ENCODE measurements at regions not wholly inside any gene's neighbourhood (a gene's known extent, or its start where the extent isn't known, plus 50 kb on each side); places are given as distances from the start of the nearest gene placed in this dataset.

- H2AFZ ChIP-seq (ENCODE audit: low read length) = no peak overlapping the region
- H2BK12ac ChIP-seq (ENCODE audit: low read depth, low read length) = no peak overlapping the region
- no peaks in the 10 kb centered on the region for H3K9me3 ChIP-seq (ENCODE audit: insufficient read depth in 2 of 2, low read depth in 1 of 2, low read length in 1 of 2)
- no peak overlapping the region for H2BK120ac ChIP-seq (replicated peaks; ENCODE audit: low read depth, low read length)
- no peak overlapping the region for H4K91ac ChIP-seq (replicated peaks; ENCODE audit: insufficient read length, low read length)
- no peak overlapping the region for H3K4me2 ChIP-seq (ENCODE audit: insufficient read depth in 1 of 2, low read depth in 2 of 2, low read length in 2 of 2)
- H3K79me1 ChIP-seq (ENCODE audit: low read depth, low read length) = no peaks in the 10 kb centered on the region
- H4K5ac ChIP-seq (ENCODE audit: insufficient read length, low read depth, low read length) = no peak overlapping the region
- no peak overlapping the region for H3K18ac ChIP-seq (ENCODE audit: extremely low read depth, low read length)
- no peak overlapping the region for H3K27ac ChIP-seq (ENCODE audit: low read depth, low read length)
- DNase-seq (ENCODE audit: low read depth in 1 of 2, low spot score in 2 of 2) (no peak), FAIRE-seq (no peak)
- CTCF ChIA-PET (ENCODE audit: partially characterized antibody) = no interaction called here
- H3K4me3 ChIP-seq (ENCODE audit: extremely low read depth in 1 of 4, insufficient read depth in 2 of 4, low read depth in 3 of 4, low read length in 4 of 4) = no peak overlapping the region
- H3K36me3 ChIP-seq (ENCODE audit: control insufficient read depth in 2 of 4, insufficient read depth in 4 of 4, low read length in 3 of 4) = no peaks in the 10 kb centered on the region
- no peak overlapping the region for H4K8ac ChIP-seq (ENCODE audit: extremely low read depth, insufficient read depth, low read length)
- no peak overlapping the region for H2AK5ac ChIP-seq (ENCODE audit: low read depth, low read length)
- no peak overlapping the region for H2BK20ac ChIP-seq (ENCODE audit: low read length)
- H2BK5ac ChIP-seq (ENCODE audit: low read depth, low read length) = no peak overlapping the region
- no peak overlapping the region for H3K23ac ChIP-seq (ENCODE audit: insufficient read length)
- H3K79me2 ChIP-seq (ENCODE audit: control insufficient read depth in 1 of 2, insufficient read depth in 2 of 2, low read length in 2 of 2) = no peaks in the 10 kb centered on the region
- H3K4ac ChIP-seq (replicated peaks; ENCODE audit: insufficient read length, low read depth, low read length) = no peak overlapping the region
- H3K14ac ChIP-seq (ENCODE audit: insufficient read length) = no peak overlapping the region
- no peaks in the 10 kb centered on the region for H3K27me3 ChIP-seq (replicated peaks in 1 of 4; ENCODE audit: control insufficient read depth in 3 of 4, extremely low read depth in 1 of 4, insufficient read depth in 3 of 4, low read length in 3 of 4)
- H3K56ac ChIP-seq (replicated peaks; ENCODE audit: insufficient read length, low read depth, low read length) = no peak overlapping the region
- no peak overlapping the region for H3K9ac ChIP-seq (replicated peaks in 1 of 4; ENCODE audit: extremely low read depth in 1 of 4, low read depth in 3 of 4, low read length in 3 of 4)
- 94% methylated on average over 2 of the region's 2 CpGs; no CpG with 5 or more reads in 1 of the 2 experiments for WGBS, 2 experiments (ENCODE audit: extremely low coverage in 1 of 2, insufficient coverage in 1 of 2, insufficient read length in 1 of 2, insufficient replicate concordance in 2 of 2, low coverage in 1 of 2, low lambda C conversion rate in 2 of 2, missing lambda C conversion rate in 1 of 2)
- no peaks in the 10 kb centered on the region for H3K23me2 ChIP-seq (ENCODE audit: low read depth, low read length)
- peaks cover 0 to 14% (median 5%) of the 10 kb centered on the region in 4 experiments; a peak in 4 of 7 replicates for H3K4me1 ChIP-seq (replicated peaks in 1 of 4; ENCODE audit: control insufficient read depth in 3 of 4, insufficient read depth in 4 of 4, low read length in 3 of 4)
- H2BK15ac ChIP-seq (ENCODE audit: low read length) = no peak overlapping the region
- POLR2A ChIA-PET (ENCODE audit: partially characterized antibody) = interaction anchor here (0.6 kb wide), 1 partner anchor 15 kb away, joined by 3 read pairs; no protein-coding TSS in a partner anchor
- no peaks in the 10 kb centered on the region for H4K20me1 ChIP-seq (replicated peaks in 1 of 2; ENCODE audit: control insufficient read depth in 1 of 2, insufficient read depth in 2 of 2, low read length in 2 of 2)
- no peak for TF ChIP-seq MAX (IDR thresholded peaks at IDR 0.05)
- TF ChIP-seq SUZ12 (IDR thresholded peaks at IDR 0.05; ENCODE audit: low read length) = no peak
- no peak for TF ChIP-seq ZNF274 (IDR thresholded peaks at IDR 0.05; ENCODE audit: borderline replicate concordance, extremely low read depth, low read length)
- no peak for TF ChIP-seq SIX5 (IDR thresholded peaks at IDR 0.05; ENCODE audit: low read depth, low read length)
- no peak for TF ChIP-seq CBX8 (IDR thresholded peaks at IDR 0.05; ENCODE audit: borderline replicate concordance, low read depth, low read length)
- TF ChIP-seq TAF1 (IDR thresholded peaks at IDR 0.05; ENCODE audit: low read depth, low read length) = no peak
- no peak for TF ChIP-seq CTCF (IDR thresholded peaks at IDR 0.05; ENCODE audit: control extremely low read depth in 1 of 3, insufficient read depth in 1 of 3, low read depth in 1 of 3, low read length in 3 of 3)
- no peak for TF ChIP-seq KDM4A (IDR thresholded peaks at IDR 0.05; ENCODE audit: low read depth, low read length, severe bottlenecking)
- TF ChIP-seq BACH1 (IDR thresholded peaks at IDR 0.05; ENCODE audit: low read length) = no peak
- TF ChIP-seq ATF2 (IDR thresholded peaks at IDR 0.05; ENCODE audit: low read length) = no peak
These were observed 1076.8 kb downstream of the TUSC7 start for GRCh38 chr3:117786349-117786748.
